Gastroesophageal sphincter (tissue), 4 donors: ENCODE measurements at regions not wholly inside any gene's neighbourhood (a gene's known extent, or its start where the extent isn't known, plus 50 kb on each side); places are given as distances from the start of the nearest gene placed in this dataset.
A peak's percentile ranks its signal among the peaks of the same experiment; 100 is the strongest.

Experiments
- ATAC-seq: fragments of 150-250 bp; one replicate; pipeline ENCODE4 v1.9.1; 2016; ENCODE audit warnings: mild to moderate bottlenecking, moderate library complexity
- H3K27ac ChIP-seq, 4 donors: fragments of 200-600 bp; sonication (generic) in 3 of 4; 1 replicate in 3 of 4; 2 replicates in 1 of 4; pipeline ENCODE4 v1.5.1; 2016 to 2019
- H3K27me3 ChIP-seq: fragments of 200-600 bp; sonication (generic); one replicate; pipeline ENCODE4 v1.5.1; 2019
- H3K36me3 ChIP-seq, 2 donors: fragments of 200-600 bp; sonication (generic); one replicate each; pipeline ENCODE4 v1.5.1; 2019; ENCODE audit warnings: control low read depth in 1 of 2
- H3K4me1 ChIP-seq, 3 donors: fragments of 200-600 bp; sonication (generic); 1 replicate in 2 of 3; 2 replicates in 1 of 3; pipeline ENCODE4 v1.5.1; 2016 to 2019; ENCODE audit warnings: control low read depth in 2 of 3
- H3K4me3 ChIP-seq, 2 donors: fragments of 200-600 bp; sonication (generic); one replicate each; pipeline ENCODE4 v1.5.1; 2019; ENCODE audit warnings: mild to moderate bottlenecking in 1 of 2, moderate library complexity in 1 of 2
- H3K9me3 ChIP-seq, 3 donors: fragments of 200-600 bp; sonication (generic); one replicate each; pipeline ENCODE4 v1.5.1; 2017 to 2019; ENCODE audit warnings: control low read depth in 2 of 3
- CTCF ChIP-seq, 4 experiments: fragments of 200-600 bp in 2 of 4; fragments of 450-650 bp in 2 of 4; sonication (generic) in 1 of 4; IDR thresholded peaks; one replicate each; pipeline ENCODE4 v1.5.1; 2017 to 2019; ENCODE audit warnings: antibody characterized with exemption in 4 of 4, mild to moderate bottlenecking in 2 of 4, moderate library complexity in 2 of 4
- EP300 ChIP-seq: sonication (generic); formaldehyde crosslinking; IDR thresholded peaks from one replicate; pipeline ENCODE4 v1.6.1; 2017; ENCODE audit warnings: antibody characterized with exemption, mild to moderate bottlenecking
- POLR2A ChIP-seq, 2 donors: fragments of 450-650 bp; IDR thresholded peaks; one replicate each; pipeline ENCODE4 v1.6.1; 2017; ENCODE audit warnings: antibody characterized with exemption in 2 of 2, mild to moderate bottlenecking in 2 of 2, moderate library complexity in 1 of 2
- POLR2AphosphoS5 ChIP-seq: sonication (generic); formaldehyde crosslinking; IDR thresholded peaks from one replicate; pipeline ENCODE4 v1.6.1; 2017; ENCODE audit warnings: antibody characterized with exemption
- WGBS, 2 donors: methylation state at CpG; one replicate each; pipeline ENCODE4 v1.1.5; 2018; ENCODE audit warnings: low coverage in 1 of 2; 5-methylcytosine and 5-hydroxymethylcytosine counted together

- no peaks in the 10 kb centered on the region for H3K4me1 ChIP-seq
- H3K36me3 ChIP-seq = no peaks in the 10 kb centered on the region
- ATAC-seq = no peak
- peaks cover 16% of the 10 kb centered on the region for H3K27me3 ChIP-seq
- TF ChIP-seq EP300 (no peak), POLR2AphosphoS5 (no peak), POLR2A (IDR thresholded peaks at IDR 0.05) (no peak), CTCF (IDR thresholded peaks at IDR 0.05) (no peak)
- H3K4me3 ChIP-seq = no peak overlapping the region
- H3K27ac ChIP-seq = no peak overlapping the region
- 51 to 69% methylated on average over 2 to 6 of the region's 6 CpGs for WGBS, 2 donors
- no peaks in the 10 kb centered on the region for H3K9me3 ChIP-seq
Measured at GRCh38 chr11:123268156-123268555, 73.1 kb upstream of the CLMP start.

DNA sequence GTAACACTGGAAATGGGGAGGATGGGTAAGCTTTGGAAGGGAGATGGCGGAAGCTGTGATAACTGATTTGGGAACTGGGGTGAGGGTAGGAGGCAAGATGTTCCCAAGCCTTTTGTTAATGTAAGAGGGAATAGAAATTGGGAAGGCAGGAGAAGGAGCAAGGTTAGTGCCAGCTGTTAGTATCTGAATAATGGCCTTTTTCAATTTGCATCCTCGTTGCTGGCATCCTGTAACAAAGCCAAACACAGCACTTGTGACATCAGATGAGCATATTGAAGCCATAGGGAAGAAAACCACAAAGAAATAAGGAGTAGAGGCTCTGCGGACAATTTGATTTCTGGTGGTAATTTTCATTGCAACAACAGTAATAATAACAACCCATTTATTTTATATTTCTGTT, 70.9 kb upstream of the CLMP start:
- 79% methylated on average over 3 of the region's 3 CpGs for WGBS, 2 donors
- H3K4me3 ChIP-seq = no peak overlapping the region
- H3K27me3 ChIP-seq = peaks cover 16% of the 10 kb centered on the region
- no peaks in the 10 kb centered on the region for H3K9me3 ChIP-seq
- ATAC-seq = no peak
- TF ChIP-seq EP300 (no peak), POLR2AphosphoS5 (no peak), CTCF (IDR thresholded peaks at IDR 0.05) (no peak), POLR2A (IDR thresholded peaks at IDR 0.05) (no peak)
- no peak overlapping the region for H3K27ac ChIP-seq
- peaks cover 0 to 10% (median 0%) of the 10 kb centered on the region in 3 donors for H3K4me1 ChIP-seq
- H3K36me3 ChIP-seq = no peaks in the 10 kb centered on the region

GRCh38 chr11:123264431-123264780, 69.4 kb upstream of the CLMP start:
- peaks cover 0 to 13% (median 0%) of the 10 kb centered on the region in 3 donors for H3K4me1 ChIP-seq
- H3K36me3 ChIP-seq = no peaks in the 10 kb centered on the region
- ATAC-seq = no peak
- no peak overlapping the region for H3K4me3 ChIP-seq
- no peak for TF ChIP-seq POLR2A (IDR thresholded peaks at IDR 0.05)
- no peak for TF ChIP-seq POLR2AphosphoS5
- TF ChIP-seq EP300 = no peak
- TF ChIP-seq CTCF (IDR thresholded peaks at IDR 0.05) = no peak
- H3K9me3 ChIP-seq = no peaks in the 10 kb centered on the region
- H3K27me3 ChIP-seq = peaks cover 16% of the 10 kb centered on the region
- H3K27ac ChIP-seq = no peak overlapping the region
- WGBS, 2 donors = 70 to 71% methylated on average over 3 of the region's 3 CpGs

- Histone ChIP-seq H3K9me3 (no peaks in the 10 kb centered on the region), H3K27ac (peak overlapping the region in 3 of 4 donors; percentile 29 to 50 (median 32)), H3K4me3 (peak overlapping the region; percentile 24 to 35), H3K27me3 (peaks cover 9% of the 10 kb centered on the region), H3K4me1 (peaks cover 0 to 13% (median 0%) of the 10 kb centered on the region in 3 donors), H3K36me3 (no peaks in the 10 kb centered on the region)
- WGBS, 2 donors = 0 to 35% methylated on average over 2 to 8 of the region's 25 CpGs
- TF ChIP-seq POLR2A (IDR thresholded peaks at IDR 0.05) = no peak
- no peak for TF ChIP-seq POLR2AphosphoS5
- TF ChIP-seq CTCF (IDR thresholded peaks at IDR 0.05) = peak; percentile 75 to 94 (median 86)
- ATAC-seq = peak; percentile 88
Measured at GRCh38 chr11:123261345-123262106, 66.5 kb upstream of the CLMP start.

DNA sequence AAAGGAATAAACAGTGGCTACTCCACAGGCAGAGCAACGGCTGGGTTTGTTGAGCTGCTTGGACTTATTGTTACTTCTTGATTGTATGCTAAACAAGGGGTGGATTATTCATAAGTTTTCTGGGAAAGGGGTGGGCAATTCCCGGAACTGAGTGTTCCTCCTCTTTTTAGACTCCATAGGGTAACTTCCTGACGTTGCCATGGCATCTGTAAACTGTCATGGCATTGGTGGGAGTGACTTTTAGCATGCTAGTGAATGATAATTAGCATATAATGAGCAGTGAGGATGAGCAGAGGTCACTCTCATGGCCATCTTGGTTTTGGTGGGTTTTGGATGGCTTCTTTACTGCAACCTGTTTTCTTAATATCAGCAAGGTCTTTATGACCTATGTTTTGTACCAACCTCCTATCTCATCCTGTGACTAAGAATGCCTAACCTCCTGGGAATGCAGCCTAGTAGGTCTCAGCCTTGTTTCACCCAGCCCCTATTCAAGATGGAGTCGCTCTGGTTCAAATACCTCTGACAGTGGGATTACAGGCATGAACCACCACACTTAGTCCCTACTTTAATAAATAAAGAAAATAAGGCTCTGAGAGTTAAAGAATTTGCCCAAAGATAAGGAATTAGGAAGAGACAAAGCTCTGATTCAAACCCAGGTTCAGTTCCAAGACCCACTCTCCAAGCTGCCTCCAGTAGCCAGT, 65.6 kb upstream of the CLMP start:
- TF ChIP-seq CTCF (IDR thresholded peaks at IDR 0.05) = no peak
- TF ChIP-seq POLR2A (IDR thresholded peaks at IDR 0.05) = no peak
- no peak for TF ChIP-seq EP300
- no peak for TF ChIP-seq POLR2AphosphoS5
- Histone ChIP-seq H3K36me3 (no peaks in the 10 kb centered on the region), H3K27me3 (peaks cover 9% of the 10 kb centered on the region), H3K4me3 (peak overlapping the region in 1 of 2 donors; percentile 35), H3K27ac (peak overlapping the region in 2 of 4 donors; percentile 29 to 50), H3K4me1 (peaks cover 0 to 13% (median 0%) of the 10 kb centered on the region in 3 donors), H3K9me3 (no peaks in the 10 kb centered on the region)
- 53 to 70% methylated on average over 2 to 3 of the region's 4 CpGs for WGBS, 2 donors
- ATAC-seq = no peak
